Lower leg skin (tissue), 3 donors: ENCODE measurements at regions not wholly inside any gene's neighbourhood (a gene's known extent, or its start where the extent isn't known, plus 50 kb on each side); places are given as distances from the start of the nearest gene placed in this dataset.

ENCODE experiments used
- POLR2A ChIP-seq, 2 donors: fragments of 450-650 bp; IDR thresholded peaks; one replicate each; pipeline ENCODE4 v1.6.1; 2016 to 2017; ENCODE audit warnings: antibody characterized with exemption in 2 of 2, mild to moderate bottlenecking in 1 of 2, moderate library complexity in 1 of 2
- TF ChIP-seq, protein P1 (sequence below), 3 donors: fragments of 450-650 bp; IDR thresholded peaks; one replicate each; pipeline ENCODE4 v1.5.1; 2016; ENCODE audit warnings: antibody characterized with exemption in 3 of 3, mild to moderate bottlenecking in 3 of 3, moderate library complexity in 2 of 3

DNA sequence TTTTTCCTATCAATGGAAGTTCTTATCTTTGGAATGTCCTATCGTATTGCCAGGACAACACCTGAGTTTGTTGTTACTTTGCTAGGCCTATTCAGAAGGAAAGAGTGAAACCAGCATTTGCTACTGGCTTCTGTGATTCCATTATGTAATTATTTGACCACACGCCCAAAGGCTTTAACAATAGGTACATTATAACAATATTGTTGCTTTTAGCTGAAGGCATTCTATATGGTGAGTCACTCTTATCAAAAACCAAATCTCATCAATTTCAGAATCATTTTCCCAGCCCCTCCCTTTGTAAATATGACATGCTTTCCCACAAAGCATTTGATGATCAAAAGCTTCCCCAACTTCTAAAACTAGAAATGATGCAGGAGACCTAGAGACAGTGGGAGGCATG is 294.4 kb upstream of the NEBL start:
- TF ChIP-seq, protein P1, sequence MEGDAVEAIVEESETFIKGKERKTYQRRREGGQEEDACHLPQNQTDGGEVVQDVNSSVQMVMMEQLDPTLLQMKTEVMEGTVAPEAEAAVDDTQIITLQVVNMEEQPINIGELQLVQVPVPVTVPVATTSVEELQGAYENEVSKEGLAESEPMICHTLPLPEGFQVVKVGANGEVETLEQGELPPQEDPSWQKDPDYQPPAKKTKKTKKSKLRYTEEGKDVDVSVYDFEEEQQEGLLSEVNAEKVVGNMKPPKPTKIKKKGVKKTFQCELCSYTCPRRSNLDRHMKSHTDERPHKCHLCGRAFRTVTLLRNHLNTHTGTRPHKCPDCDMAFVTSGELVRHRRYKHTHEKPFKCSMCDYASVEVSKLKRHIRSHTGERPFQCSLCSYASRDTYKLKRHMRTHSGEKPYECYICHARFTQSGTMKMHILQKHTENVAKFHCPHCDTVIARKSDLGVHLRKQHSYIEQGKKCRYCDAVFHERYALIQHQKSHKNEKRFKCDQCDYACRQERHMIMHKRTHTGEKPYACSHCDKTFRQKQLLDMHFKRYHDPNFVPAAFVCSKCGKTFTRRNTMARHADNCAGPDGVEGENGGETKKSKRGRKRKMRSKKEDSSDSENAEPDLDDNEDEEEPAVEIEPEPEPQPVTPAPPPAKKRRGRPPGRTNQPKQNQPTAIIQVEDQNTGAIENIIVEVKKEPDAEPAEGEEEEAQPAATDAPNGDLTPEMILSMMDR (IDR thresholded peaks at IDR 0.05): no peak
- TF ChIP-seq POLR2A (IDR thresholded peaks at IDR 0.05): no peak
